ENCODE measurements at regions not wholly inside any gene's neighbourhood (a gene's known extent, or its start where the extent isn't known, plus 50 kb on each side); places are given as distances from the start of the nearest gene placed in this dataset.
"Not testable (repeated sequence)": the region's sequence is repeated elsewhere in the genome, so short reads cannot be mapped to it uniquely, and the experiment has no call there.

DNA sequence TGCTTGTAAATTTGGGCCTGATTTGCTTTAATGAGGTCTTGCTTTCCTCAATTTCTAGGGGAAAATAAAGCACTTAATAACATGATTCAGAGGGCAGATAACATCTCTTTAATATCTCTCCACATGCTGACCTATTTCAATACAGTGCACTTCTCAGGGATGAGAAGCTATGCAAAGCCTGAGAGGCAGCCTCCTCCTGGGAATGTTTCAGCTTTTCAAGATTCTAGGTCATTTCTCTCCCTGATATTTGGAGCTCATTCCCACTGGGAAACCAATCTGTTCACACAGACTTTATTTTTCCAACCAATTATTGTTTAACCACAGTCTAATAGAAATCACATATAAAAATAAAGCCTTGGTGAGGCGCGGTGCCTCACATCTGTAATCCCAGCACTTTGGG is 67.0 kb upstream of the LSAMP start:
- no peak for DNase-seq (ENCODE audit: low read depth in 2 of 2)

DNA sequence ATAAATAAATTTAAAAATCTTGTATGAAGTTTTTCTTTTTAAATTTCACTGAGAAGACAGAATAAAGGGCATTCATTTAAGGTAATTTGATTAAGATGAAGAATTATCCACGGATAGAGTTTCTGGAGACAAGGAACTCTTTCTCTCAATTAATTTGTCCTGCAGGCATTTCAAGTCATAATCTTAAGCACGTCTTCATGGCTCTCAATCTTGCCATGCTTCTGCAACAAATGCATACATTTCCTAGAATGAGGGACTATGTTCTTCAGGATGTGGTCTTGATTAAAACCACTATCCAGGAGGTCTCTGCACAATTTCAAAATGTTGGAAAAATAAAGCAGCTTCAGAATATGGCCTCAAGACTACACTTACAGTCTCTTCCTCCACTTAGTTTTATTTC is 67.6 kb upstream of the LSAMP start:
- no peak for DNase-seq (ENCODE audit: low read depth in 2 of 2)

DNA sequence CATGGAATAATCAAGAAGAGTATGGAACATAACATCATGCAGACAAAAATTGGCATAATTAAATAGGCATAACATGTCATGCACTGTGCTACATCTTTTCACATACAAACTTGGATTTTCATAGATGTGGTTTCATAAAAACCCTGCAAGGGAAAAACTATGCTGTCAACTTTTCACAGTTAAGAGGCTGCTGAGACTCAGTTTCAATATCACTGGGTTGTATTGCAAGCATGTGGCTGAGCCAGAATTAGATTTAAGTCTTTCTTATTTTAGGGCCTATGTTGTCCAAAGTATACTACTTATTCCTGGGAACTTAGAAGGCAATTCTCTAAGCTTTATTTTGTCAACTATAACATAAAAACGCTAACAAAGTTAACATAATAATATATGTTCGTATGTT is 70.7 kb upstream of the LSAMP start:
- DNase-seq (ENCODE audit: low read depth in 2 of 2) = no peak

DNA sequence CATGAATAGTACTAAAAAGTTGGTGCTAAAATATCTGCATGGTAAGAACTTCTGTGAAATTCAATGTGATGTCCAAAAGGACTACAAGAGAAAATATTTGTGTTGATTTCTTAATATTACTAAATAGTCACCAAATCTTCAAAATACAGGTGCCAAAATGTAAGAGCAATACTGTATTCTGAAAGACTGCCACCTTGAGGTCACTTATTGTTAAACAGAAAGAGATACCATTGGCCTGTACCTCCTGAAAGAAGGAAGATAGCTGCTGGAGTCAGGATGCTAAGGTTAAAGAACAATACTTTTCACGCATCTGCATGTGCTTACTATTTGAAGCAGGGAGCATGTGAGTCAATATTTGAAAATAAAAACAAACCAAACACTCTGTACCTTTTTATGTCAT is 72.0 kb upstream of the LSAMP start:
- no peak for DNase-seq (ENCODE audit: low read depth in 2 of 2)

DNA sequence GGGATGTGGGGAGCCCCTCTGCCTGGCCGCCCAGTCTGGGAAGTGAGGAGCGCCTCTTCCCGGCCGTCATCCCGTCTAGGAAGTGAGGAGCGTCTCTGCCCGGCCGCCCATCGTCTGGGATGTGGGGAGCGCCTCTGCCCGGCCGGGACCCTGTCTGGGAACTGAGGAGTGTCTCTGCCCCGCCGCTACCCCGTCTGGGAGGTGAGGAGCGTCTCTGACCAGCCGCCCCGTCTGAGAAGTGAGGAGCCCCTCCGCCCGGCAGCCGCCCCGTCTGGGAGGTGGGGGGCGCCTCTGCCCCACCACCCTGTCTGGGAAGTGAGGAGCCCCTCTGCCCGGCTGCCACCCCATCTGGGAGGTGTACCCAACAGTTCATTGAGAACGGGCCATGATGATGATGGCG is 73.8 kb upstream of the LSAMP start:
- DNase-seq (ENCODE audit: low read depth in 2 of 2) = not testable (repeated sequence)

DNA sequence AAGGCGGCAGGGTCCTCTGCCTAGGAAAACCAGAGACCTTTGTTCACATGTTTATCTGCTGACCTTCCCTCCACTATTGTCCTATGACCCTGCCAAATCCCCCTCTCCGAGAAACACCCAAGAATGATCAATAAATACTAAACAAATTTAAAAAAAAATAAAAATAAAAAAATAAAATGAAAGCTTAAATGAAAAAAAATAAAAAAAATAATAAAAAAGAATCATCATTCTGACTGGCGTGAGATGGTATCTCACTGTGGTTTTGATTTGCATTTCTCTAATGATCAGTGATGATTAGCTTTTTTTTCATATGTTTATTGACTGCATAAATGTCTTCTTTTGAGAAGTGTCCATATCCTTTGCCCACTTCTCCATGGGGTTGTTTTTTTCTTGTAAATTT is 74.5 kb upstream of the LSAMP start:
- not testable (repeated sequence) for DNase-seq (ENCODE audit: low read depth in 2 of 2)

DNA sequence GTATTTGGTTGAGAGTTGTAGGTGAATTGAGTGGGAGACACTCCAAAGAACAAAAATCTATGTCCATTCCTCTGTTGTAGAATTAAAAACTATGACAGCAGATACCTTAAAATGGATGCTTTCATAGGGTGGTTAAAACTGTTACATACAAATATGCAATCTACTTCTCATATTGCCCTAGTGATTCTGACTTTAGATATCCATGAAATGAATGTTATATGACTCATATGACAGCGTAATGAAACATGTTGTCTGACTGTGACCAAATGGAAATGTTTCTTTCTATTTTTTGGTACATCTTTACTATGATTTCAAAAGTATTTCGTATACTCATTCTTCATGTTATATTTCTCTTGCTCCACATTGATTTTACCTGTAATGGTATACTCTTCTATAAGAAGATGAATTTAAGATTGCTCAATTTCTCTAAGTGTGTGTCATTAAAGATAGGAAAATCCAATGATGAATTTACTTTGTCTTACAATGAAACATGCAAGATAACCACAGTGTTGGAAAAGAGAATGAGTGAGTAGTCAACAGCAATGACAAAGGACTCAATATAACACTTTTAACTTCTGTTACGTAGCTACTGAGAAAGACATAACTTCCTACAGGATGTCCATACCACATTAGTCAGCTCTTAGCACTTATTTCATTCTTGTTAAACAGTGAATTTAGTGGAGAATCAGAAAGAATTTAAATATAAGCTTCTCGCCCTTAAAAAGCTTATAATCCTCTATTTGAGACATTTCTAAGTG is 79.3 kb upstream of the LSAMP start:
- peak; percentile 21 to 26 for DNase-seq (ENCODE audit: low read depth in 2 of 2)

DNA sequence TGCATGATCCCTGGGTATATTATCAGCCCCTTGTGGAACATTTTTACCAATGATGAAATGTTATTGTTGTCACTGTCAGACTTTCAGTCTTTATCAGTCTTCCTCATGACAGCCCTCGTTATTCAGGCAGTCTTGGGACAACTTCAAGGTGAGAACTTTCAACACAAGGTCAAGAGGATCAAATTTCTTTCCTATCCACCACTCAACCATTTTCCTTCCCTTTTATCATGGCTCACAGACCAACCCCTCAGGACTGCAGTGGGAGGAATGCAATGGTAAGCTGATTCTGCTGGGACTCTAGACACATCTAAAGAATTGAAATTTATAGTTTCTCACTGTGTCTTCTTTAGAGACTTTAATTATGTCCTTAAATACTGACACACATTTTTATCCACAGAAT is 107.0 kb upstream of the LSAMP start:
- DNase-seq (ENCODE audit: low read depth in 2 of 2) = no peak

DNA sequence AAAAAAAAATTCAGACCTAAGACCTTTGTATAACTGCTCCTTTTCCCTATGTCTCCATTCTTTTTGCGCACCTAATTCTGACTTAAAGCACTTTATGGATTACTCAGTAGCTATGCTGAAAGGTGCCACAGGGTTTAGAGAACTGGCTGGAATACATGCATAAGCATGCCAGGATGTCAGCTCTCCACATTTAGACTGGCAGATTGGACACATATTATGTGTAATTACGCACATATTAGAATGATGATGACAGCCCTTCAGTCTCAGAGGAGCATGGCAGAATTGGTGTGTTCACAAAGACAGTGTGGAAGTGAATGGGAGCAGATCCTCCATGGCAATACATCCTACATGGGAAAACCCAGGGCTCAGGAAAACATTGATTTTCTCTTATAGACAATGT is 108.1 kb upstream of the LSAMP start:
- no peak for DNase-seq (ENCODE audit: low read depth in 2 of 2)

DNA sequence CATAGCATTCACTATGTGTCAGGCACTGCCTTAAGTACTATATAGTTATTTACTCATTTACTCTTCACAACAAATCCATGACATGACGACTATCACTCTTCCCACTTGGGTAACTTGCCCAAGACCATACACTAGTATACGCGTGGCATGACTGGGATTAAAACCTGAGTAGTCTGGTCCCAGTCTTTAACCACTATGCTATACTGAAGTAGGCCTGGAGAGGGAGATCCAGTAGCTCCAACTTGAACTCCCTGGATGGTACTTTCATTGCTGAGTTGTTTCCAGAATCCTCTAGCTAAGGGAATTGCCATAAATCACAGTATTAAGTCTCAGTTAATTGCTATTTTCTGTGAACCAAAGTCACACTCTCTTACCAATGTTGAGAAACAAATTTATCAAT is 116.2 kb upstream of the LSAMP start:
- DNase-seq (ENCODE audit: low read depth in 2 of 2) = no peak

DNA sequence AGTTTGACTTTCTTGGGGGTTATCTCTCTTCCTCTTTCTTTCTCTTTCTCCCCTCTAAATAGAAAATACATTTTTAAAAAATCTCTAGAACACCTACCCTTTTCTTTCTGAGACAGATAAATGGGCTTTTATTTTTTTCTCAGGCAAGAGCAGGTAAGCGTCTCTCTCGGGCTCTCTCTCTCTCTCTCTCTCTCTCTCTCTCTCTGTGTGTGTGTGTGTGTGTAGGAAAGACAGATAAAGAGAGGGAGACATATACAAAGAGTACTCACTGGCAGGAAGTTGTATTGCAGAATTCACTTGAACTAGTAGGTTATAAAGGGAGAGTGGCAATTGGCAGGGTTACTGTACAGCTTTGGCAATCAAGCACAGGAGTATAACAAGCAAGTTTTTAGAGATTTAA is 118.1 kb upstream of the LSAMP start:
- no peak for DNase-seq (ENCODE audit: low read depth in 2 of 2)

DNA sequence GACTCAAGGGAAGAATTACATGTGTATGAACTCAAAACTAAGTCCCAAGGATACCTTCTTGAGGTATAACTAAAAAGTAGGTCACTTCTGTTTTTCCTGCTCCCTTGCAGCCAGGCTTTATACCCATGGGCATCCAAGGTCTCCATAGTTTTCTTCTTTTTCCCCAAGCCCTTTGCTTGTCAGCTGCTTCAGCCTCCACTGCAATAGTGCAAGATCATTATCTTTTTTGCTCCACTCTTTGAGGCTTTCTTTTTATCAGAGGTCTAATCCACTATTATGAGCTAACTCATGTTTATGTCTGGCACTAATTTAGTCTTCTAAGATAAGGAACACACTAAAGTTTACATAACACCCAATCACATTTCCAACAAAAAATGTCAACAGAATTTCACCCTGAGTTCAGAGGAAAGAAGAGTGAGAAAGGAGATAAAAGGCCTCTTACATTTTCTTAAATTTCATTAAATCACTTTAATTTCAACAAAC is 121.2 kb upstream of the LSAMP start:
- DNase-seq (ENCODE audit: low read depth in 2 of 2) = no peak

DNA sequence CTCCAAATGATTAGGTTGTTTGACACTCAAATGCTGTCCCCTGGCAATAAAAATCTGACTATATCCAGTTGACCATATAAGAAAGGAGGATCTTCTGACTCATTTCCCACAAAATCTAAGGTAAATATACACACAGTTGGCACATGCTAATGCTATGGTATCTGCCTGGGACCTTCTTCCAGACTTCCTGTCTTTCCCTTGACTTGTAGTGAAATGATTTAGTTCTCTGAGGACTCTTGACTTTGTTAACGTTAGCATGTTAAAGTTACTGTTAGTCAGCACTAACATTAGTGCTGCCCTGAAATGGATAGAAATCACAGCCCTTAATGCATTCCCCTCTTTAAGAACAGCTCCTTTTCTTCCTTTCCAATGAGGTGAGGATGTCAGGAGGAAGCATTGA is 124.3 kb upstream of the LSAMP start:
- no peak for DNase-seq (ENCODE audit: low read depth in 2 of 2)

DNA sequence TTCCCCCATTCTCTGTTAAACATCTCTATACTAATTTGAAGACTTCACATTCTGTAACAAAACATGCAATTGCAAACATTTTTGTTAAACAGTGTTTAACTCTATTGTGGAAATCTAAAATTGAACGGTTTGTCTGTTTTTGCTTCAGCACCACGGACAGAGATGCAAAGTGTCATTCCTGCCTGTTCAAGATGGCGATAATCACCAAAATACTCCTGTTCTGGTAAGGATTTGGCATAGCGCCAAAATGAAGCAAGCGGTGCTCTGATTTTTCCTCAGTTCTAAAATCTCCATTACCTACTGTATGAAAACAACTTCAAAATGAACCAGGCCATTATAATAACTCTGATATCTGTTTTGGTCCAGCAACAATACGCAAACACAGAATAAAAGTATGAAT is 129.7 kb upstream of the TUSC7 start:
- no peak for DNase-seq (ENCODE audit: low read depth in 2 of 2)

DNA sequence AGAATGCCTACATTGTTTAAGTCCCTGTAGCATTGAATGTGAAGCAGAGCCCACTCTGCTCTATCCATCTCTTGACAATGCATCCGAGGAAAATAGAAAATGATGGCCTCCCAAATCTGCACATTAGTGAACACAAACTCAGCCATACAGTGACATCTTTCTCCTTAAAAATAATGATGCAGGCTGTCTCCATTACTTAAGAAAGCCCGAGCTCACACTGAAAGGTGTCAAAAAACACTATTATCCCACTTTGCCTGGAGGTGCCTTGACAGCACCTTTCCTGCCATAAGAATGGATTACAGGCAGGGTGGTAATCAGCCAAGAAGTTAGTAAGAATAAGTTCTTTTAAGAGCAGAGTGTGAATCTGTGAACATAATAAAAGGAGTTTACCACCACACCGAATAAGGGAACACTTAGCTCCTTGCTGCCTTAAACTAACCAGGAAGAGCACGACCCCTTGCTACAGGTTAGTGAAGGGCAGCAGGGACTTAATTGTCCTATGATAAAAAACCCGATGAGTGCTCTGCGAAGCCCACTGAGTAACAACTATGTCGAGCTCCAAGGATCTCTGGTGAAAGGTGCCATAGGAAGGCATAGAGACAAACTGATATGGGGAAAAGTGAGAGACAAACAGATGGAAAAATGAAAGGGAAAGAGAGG is 123.2 kb upstream of the TUSC7 start:
- DNase-seq (ENCODE audit: low read depth in 2 of 2) = no peak

DNA sequence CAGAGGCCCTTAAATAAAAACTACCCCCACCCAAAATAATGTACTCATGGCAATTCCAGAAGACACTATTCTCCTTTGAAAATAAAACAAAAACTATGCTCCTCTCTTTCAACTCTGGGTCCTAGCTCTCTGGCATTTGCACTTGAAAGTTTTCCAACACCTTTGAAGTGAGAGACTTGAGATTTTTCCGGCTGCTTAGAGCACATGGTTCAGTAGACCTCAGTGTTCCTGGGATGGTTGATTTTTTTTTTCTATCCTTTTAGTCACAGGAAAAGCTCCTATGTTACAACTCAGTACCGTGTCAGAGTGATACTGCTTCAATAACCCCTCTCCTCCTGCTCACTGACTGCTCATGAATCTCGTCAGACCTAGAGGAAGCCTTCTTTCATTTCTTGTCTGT is 118.3 kb upstream of the TUSC7 start:
- no peak for DNase-seq (ENCODE audit: low read depth in 2 of 2)

DNA sequence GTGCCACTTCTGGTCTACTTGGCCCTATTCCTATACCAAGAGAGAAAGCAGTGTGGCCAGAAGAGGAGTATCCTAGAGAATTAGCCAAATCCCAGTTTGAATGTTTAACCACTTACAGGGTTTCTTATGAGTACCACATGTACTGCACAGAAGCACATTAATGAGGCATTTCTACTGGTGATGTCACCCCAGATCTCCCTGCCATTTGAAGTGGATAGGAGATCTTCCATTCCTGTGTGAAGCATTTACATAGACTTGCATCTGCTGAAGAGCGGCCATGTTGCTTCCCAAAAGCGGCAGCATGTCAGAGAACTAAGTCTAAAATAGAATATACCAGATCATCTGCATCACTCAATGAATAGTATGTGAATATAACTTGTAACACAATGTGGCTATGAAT is 108.4 kb upstream of the TUSC7 start:
- no peak for DNase-seq (ENCODE audit: low read depth in 2 of 2)

DNA sequence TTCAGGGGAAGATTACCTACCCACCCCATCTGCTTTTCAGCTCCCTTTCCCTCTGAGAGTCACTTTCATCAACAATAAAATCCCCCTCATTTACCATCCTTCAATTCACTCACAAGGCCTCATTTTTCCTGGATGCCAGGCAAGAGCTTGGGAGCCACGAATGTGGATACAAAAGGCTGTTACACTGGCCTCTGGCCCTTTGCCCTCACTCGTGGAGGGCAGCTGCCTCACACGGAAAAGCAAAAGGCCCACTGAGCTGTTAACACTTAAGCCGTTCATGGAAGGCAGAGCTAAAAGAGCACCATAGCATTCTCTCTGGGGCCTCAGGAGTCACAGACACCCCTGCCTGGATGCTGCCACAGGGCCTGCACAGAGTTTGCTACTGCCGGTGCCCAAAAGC is 102.4 kb upstream of the TUSC7 start:
- no peak for DNase-seq (ENCODE audit: low read depth in 2 of 2)

DNA sequence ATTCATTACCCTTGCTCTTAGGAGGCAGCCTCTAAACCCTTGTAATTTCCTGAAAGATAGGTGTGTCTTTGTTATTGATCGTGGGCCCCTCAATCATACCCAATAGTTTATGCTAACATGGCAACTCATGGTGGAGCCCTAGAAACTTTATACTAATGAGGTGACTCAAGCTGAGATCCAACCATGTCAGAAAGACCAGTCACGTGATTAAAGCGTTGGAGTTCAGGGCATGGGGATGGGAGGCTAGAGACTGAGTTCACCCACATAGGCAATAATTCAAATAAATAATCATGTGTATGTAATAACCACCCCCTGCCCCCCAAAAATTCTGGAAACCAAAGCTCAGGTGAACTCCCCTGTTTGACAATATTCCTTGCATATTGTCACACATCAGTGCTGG is 99.5 kb upstream of the TUSC7 start:
- no peak for DNase-seq (ENCODE audit: low read depth in 2 of 2)

DNA sequence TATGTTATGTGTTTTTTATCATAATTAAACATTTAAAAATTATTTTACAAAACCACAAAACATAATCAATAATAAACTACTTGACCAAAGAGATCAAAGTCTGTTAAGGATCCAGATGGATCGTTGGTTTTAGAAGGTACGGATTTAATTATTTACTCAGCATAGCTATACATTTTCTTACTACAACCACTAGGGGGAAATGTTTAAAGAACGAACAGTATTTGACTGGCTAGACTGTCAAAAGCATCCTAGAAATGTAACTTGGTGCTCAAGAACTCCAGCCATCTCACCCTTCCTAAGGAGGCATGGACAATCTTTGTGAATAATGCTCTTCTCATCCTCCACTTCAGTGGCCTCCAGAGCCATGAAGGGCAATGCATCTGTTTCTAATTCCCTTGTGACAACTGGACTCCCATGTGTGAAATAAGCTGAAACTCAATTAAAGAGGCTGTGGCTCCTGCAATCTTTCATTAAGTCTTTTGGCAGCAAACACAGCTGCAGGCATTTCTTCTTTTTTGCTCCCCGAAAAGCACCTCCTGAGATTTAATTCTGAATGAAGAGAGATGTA is 94.7 kb upstream of the TUSC7 start:
- no peak for DNase-seq (ENCODE audit: low read depth in 2 of 2)

DNA sequence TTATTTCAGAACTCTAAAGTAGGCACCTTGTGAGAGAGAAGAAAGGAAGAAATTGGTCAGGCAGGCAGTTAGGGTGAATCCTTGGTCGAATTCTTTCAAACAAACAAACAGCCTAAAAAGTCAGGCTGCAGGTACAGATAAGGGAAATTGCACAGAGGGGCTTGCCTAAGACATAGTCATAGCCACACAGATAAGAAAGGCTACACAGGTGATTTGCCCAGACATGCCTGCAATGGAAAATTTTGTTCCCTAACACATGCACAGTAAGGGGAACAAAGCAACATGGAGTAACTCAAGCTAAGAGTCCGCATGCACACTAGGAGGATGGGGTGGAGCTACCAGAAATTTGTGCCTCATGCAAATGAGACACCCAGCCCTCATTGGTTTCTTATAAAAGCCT is 91.4 kb upstream of the TUSC7 start:
- DNase-seq (ENCODE audit: low read depth in 2 of 2) = no peak

DNA sequence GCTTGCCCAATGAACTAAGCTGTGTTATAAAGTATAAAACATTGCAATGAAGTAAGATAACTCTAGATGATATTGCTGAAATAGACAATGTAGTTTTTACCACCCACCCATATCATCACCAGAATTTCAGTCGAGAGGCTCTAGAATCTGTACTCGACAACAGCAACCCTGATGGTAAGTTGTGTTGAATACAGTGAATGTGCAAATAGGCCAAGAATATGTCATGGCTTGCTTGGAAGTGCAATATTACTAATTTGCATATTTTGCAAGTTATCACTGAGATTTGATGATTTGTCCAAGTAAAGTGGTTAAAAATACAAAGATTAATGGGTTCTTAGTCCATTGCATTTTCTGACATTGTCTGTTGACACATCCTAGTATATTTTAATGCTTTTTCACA is 90.6 kb upstream of the TUSC7 start:
- DNase-seq (ENCODE audit: low read depth in 2 of 2) = no peak

DNA sequence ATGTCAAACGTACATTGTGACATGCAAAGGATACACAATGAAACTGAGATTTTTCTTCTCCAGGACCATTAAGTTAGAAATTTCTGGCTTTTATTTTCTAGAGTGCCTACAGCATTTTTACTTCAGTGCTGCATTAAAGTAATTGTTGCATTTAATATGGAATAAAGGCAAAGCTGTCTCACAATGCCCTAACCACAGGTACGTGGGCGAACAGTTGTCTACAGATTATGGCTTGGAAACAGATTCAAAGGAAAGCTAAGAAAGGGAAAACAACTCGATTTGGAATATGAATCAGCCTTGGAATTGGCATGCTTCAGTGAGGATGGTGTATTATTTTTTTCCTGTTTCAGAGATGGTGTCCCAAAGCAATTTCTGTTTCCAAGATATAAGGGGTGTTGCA is 79.1 kb upstream of the TUSC7 start:
- no peak for DNase-seq (ENCODE audit: low read depth in 2 of 2)

All from fibroblast of skin of left biceps (primary cell).